G401 (cell line): ENCODE measurements at regions not wholly inside any gene's neighbourhood (a gene's known extent, or its start where the extent isn't known, plus 50 kb on each side); places are given as distances from the start of the nearest gene placed in this dataset.

Experiments used
- DNase-seq: peaks from one replicate; pipeline ENCODE4 v3.0.0-alpha.2; 2015; ENCODE audit warnings: low spot score
- in situ Hi-C: cut with HindIII; loops from 2 replicates; pipeline ENCODE4 v1.10.0; 2016; ENCODE audit warnings: low sequenced_read_pairs, mixed read lengths

- DNase-seq, result no peak
- in situ Hi-C loops, result no loop called here
Observed at GRCh38 chr2:204329016-204329415, 216.3 kb upstream of the PARD3B start.

GRCh38 chr2:204329532-204329931 lies 215.7 kb upstream of the PARD3B start:
- DNase-seq, result no peak
- in situ Hi-C loops, result no loop called here

- no peak for DNase-seq
- in situ Hi-C loops, result no loop called here
Observed at GRCh38 chr2:204331180-204331579, 214.1 kb upstream of the PARD3B start.

GRCh38 chr2:204331988-204332387 lies 213.3 kb upstream of the PARD3B start:
- in situ Hi-C loops, result no loop called here
- no peak for DNase-seq

- no peak for DNase-seq
- in situ Hi-C loops, result no loop called here
Observed at GRCh38 chr2:204332706-204333105, 212.6 kb upstream of the PARD3B start.

GRCh38 chr2:204333861-204334260 lies 211.4 kb upstream of the PARD3B start:
- no peak for DNase-seq
- in situ Hi-C loops, result no loop called here

GRCh38 chr2:204335451-204336058 lies 209.7 kb upstream of the PARD3B start:
- in situ Hi-C loops, result no loop called here

GRCh38 chr2:204336153-204336744 lies 209.0 kb upstream of the PARD3B start:
- in situ Hi-C loops, result no loop called here

More at GRCh38 chr2:204335451-204336058, 209.7 kb upstream of the PARD3B start:
- DNase-seq, result no peak

GRCh38 chr2:204337638-204338037 lies 207.6 kb upstream of the PARD3B start:
- no peak for DNase-seq
- in situ Hi-C loops, result no loop called here

More at GRCh38 chr2:204336153-204336744, 209.0 kb upstream of the PARD3B start:
- DNase-seq, result no peak

- in situ Hi-C loops, result no loop called here
- no peak for DNase-seq
Observed at GRCh38 chr2:204339212-204339715, 206.0 kb upstream of the PARD3B start.

GRCh38 chr2:204340511-204340910 lies 204.8 kb upstream of the PARD3B start:
- in situ Hi-C loops, result no loop called here
- no peak for DNase-seq

GRCh38 chr2:204341887-204342276 lies 203.4 kb upstream of the PARD3B start:
- in situ Hi-C loops, result no loop called here
- no peak for DNase-seq

GRCh38 chr2:204343685-204344084 lies 201.6 kb upstream of the PARD3B start:
- in situ Hi-C loops, result no loop called here

GRCh38 chr2:204344119-204344518 lies 201.2 kb upstream of the PARD3B start:
- in situ Hi-C loops, result no loop called here
- DNase-seq, result no peak

More at GRCh38 chr2:204343685-204344084, 201.6 kb upstream of the PARD3B start:
- no peak for DNase-seq

- in situ Hi-C loops, result no loop called here
- no peak for DNase-seq
Observed at GRCh38 chr2:204346906-204347305, 198.4 kb upstream of the PARD3B start.

- in situ Hi-C loops, result no loop called here
Observed at GRCh38 chr2:204353823-204354222, 191.5 kb upstream of the PARD3B start.

GRCh38 chr2:204354442-204354856 lies 190.8 kb upstream of the PARD3B start:
- in situ Hi-C loops, result no loop called here
- DNase-seq, result no peak

More at GRCh38 chr2:204353823-204354222, 191.5 kb upstream of the PARD3B start:
- no peak for DNase-seq

GRCh38 chr2:204355688-204356087 lies 189.6 kb upstream of the PARD3B start:
- in situ Hi-C loops, result no loop called here
- no peak for DNase-seq

- in situ Hi-C loops, result no loop called here
- no peak for DNase-seq
Observed at GRCh38 chr2:204356151-204356641, 189.1 kb upstream of the PARD3B start.

- in situ Hi-C loops, result no loop called here
- DNase-seq, result no peak
Observed at GRCh38 chr2:204357286-204357685, 188.0 kb upstream of the PARD3B start.

GRCh38 chr2:204359076-204359475 lies 186.2 kb upstream of the PARD3B start:
- DNase-seq, result no peak
- in situ Hi-C loops, result no loop called here
